ENCODE measurements at regions not wholly inside any gene's neighbourhood (a gene's known extent, or its start where the extent isn't known, plus 50 kb on each side); places are given as distances from the start of the nearest gene placed in this dataset.

DNA sequence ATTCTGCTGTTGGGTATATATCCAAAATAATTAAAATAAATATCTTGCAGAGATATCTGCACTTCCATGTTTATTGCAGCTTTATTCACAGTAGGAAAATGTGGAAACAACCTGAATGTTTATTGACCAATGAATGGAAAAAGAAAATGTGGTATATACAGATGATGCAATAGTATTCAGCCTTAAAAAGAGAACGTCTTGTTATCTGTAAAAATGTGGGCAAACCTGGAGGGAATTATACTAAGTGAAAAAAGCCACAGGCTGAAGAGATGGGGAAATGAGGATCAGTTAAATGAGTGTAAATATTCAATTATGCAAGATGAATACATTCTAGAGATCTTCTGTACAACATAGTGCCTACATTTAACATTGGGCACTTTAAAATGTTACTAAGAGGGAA is 766.1 kb upstream of the IGFBP3 start:
- no peak for TF ChIP-seq POLR2A (IDR thresholded peaks at IDR 0.05; ENCODE audit: borderline replicate concordance, extremely low read depth, insufficient read depth, insufficient read length)
- TF ChIP-seq, protein P1, sequence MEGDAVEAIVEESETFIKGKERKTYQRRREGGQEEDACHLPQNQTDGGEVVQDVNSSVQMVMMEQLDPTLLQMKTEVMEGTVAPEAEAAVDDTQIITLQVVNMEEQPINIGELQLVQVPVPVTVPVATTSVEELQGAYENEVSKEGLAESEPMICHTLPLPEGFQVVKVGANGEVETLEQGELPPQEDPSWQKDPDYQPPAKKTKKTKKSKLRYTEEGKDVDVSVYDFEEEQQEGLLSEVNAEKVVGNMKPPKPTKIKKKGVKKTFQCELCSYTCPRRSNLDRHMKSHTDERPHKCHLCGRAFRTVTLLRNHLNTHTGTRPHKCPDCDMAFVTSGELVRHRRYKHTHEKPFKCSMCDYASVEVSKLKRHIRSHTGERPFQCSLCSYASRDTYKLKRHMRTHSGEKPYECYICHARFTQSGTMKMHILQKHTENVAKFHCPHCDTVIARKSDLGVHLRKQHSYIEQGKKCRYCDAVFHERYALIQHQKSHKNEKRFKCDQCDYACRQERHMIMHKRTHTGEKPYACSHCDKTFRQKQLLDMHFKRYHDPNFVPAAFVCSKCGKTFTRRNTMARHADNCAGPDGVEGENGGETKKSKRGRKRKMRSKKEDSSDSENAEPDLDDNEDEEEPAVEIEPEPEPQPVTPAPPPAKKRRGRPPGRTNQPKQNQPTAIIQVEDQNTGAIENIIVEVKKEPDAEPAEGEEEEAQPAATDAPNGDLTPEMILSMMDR (IDR thresholded peaks at IDR 0.05 in 2 of 3, conservative IDR thresholded peaks at IDR 0.05 in 1 of 3; ENCODE audit: borderline replicate concordance in 1 of 3, insufficient read depth in 1 of 3, low read depth in 2 of 3, low read length in 2 of 3) = no peak
- TF ChIP-seq, protein P2, sequence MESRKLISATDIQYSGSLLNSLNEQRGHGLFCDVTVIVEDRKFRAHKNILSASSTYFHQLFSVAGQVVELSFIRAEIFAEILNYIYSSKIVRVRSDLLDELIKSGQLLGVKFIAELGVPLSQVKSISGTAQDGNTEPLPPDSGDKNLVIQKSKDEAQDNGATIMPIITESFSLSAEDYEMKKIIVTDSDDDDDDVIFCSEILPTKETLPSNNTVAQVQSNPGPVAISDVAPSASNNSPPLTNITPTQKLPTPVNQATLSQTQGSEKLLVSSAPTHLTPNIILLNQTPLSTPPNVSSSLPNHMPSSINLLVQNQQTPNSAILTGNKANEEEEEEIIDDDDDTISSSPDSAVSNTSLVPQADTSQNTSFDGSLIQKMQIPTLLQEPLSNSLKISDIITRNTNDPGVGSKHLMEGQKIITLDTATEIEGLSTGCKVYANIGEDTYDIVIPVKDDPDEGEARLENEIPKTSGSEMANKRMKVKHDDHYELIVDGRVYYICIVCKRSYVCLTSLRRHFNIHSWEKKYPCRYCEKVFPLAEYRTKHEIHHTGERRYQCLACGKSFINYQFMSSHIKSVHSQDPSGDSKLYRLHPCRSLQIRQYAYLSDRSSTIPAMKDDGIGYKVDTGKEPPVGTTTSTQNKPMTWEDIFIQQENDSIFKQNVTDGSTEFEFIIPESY (IDR thresholded peaks at IDR 0.05; ENCODE audit: extremely low read depth, insufficient replicate concordance, low read length) = no peak
- TF ChIP-seq SP1 (IDR thresholded peaks at IDR 0.05; ENCODE audit: low read depth) = no peak
- TF ChIP-seq POLR2AphosphoS5 (IDR thresholded peaks at IDR 0.05; ENCODE audit: low read depth, low read length) = no peak
- TF ChIP-seq EZH2 (IDR thresholded peaks at IDR 0.05) = no peak
- no peak for TF ChIP-seq TCF7L2 (IDR thresholded peaks at IDR 0.05; ENCODE audit: borderline replicate concordance, extremely low read depth, insufficient read depth, insufficient read length)
- no peak for TF ChIP-seq ZFX (IDR thresholded peaks at IDR 0.05)
- no peak for TF ChIP-seq EGR1 (IDR thresholded peaks at IDR 0.05; ENCODE audit: low read depth)
- no peak for TF ChIP-seq JUND (IDR thresholded peaks at IDR 0.05)
- TF ChIP-seq, protein P3, sequence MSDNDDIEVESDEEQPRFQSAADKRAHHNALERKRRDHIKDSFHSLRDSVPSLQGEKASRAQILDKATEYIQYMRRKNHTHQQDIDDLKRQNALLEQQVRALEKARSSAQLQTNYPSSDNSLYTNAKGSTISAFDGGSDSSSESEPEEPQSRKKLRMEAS (IDR thresholded peaks at IDR 0.05) = no peak
- TF ChIP-seq, protein P4, sequence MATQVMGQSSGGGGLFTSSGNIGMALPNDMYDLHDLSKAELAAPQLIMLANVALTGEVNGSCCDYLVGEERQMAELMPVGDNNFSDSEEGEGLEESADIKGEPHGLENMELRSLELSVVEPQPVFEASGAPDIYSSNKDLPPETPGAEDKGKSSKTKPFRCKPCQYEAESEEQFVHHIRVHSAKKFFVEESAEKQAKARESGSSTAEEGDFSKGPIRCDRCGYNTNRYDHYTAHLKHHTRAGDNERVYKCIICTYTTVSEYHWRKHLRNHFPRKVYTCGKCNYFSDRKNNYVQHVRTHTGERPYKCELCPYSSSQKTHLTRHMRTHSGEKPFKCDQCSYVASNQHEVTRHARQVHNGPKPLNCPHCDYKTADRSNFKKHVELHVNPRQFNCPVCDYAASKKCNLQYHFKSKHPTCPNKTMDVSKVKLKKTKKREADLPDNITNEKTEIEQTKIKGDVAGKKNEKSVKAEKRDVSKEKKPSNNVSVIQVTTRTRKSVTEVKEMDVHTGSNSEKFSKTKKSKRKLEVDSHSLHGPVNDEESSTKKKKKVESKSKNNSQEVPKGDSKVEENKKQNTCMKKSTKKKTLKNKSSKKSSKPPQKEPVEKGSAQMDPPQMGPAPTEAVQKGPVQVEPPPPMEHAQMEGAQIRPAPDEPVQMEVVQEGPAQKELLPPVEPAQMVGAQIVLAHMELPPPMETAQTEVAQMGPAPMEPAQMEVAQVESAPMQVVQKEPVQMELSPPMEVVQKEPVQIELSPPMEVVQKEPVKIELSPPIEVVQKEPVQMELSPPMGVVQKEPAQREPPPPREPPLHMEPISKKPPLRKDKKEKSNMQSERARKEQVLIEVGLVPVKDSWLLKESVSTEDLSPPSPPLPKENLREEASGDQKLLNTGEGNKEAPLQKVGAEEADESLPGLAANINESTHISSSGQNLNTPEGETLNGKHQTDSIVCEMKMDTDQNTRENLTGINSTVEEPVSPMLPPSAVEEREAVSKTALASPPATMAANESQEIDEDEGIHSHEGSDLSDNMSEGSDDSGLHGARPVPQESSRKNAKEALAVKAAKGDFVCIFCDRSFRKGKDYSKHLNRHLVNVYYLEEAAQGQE (IDR thresholded peaks at IDR 0.05; ENCODE audit: low read depth) = no peak
